ENCODE measurements at regions not wholly inside any gene's neighbourhood (a gene's known extent, or its start where the extent isn't known, plus 50 kb on each side); places are given as distances from the start of the nearest gene placed in this dataset.

GRCh38 chr1:232403017-232403714, 226.8 kb downstream of the SIPA1L2 start:
- Histone ChIP-seq H3K79me2 (ENCODE audit: low read depth) (no peaks in the 10 kb centered on the region), H3K36me3 (peaks cover 11% of the 10 kb centered on the region), H3K9ac (no peak overlapping the region), H3K9me3 (ENCODE audit: low read depth) (no peaks in the 10 kb centered on the region), H3K27me3 (no peaks in the 10 kb centered on the region), H4K20me1 (ENCODE audit: low read depth) (no peaks in the 10 kb centered on the region), H3K4me1 (peaks cover 5% of the 10 kb centered on the region), H3K27ac (no peak overlapping the region), H2AFZ (replicated peaks) (no peak overlapping the region), H3K4me3 (no peak overlapping the region), H3F3A (ENCODE audit: low read depth) (no peaks in the 10 kb centered on the region), H3K4me2 (no peak overlapping the region)
- H3K27ac Mint-ChIP-seq = no peak overlapping the region
- no peak for DNase-seq (ENCODE audit: low spot score)
- peaks cover 14% of the 10 kb centered on the region for H3K4me1 Mint-ChIP-seq
- peaks cover 3% of the 10 kb centered on the region for H3K27me3 Mint-ChIP-seq (ENCODE audit: insufficient read depth, low read depth)
- no peak overlapping the region for H3K4me3 Mint-ChIP-seq
- H3K36me3 Mint-ChIP-seq = peaks cover 73% of the 10 kb centered on the region
- H3K9me3 Mint-ChIP-seq = no peaks in the 10 kb centered on the region
- TF ChIP-seq CTCF (IDR thresholded peaks at IDR 0.05) = no peak
- TF ChIP-seq EZH2 (IDR thresholded peaks at IDR 0.05) = no peak
- no peak for TF ChIP-seq EZH2phosphoT487 (IDR thresholded peaks at IDR 0.05)

GRCh38 chr1:232398823-232399222, 231.1 kb downstream of the SIPA1L2 start:
- peaks cover 6% of the 10 kb centered on the region for H3K27me3 Mint-ChIP-seq (ENCODE audit: insufficient read depth, low read depth)
- no peaks in the 10 kb centered on the region for H3K79me2 ChIP-seq (ENCODE audit: low read depth)
- peaks cover 7% of the 10 kb centered on the region for H3K4me1 ChIP-seq
- no peak overlapping the region for H3K9ac ChIP-seq
- H3K9me3 Mint-ChIP-seq = no peaks in the 10 kb centered on the region
- peak overlapping the region; percentile 57 for H3K27ac Mint-ChIP-seq
- peaks cover 14% of the 10 kb centered on the region for H3K4me1 Mint-ChIP-seq
- H3K4me3 ChIP-seq = no peak overlapping the region
- H3K4me2 ChIP-seq = no peak overlapping the region
- H3K36me3 Mint-ChIP-seq = peaks cover 53% of the 10 kb centered on the region
- no peaks in the 10 kb centered on the region for H3K9me3 ChIP-seq (ENCODE audit: low read depth)
- no peak overlapping the region for H2AFZ ChIP-seq (replicated peaks)
- no peak for DNase-seq (ENCODE audit: low spot score)
- H3F3A ChIP-seq (ENCODE audit: low read depth) = no peaks in the 10 kb centered on the region
- H3K27ac ChIP-seq = no peak overlapping the region
- peaks cover 11% of the 10 kb centered on the region for H3K36me3 ChIP-seq
- H4K20me1 ChIP-seq (ENCODE audit: low read depth) = no peaks in the 10 kb centered on the region
- no peak overlapping the region for H3K4me3 Mint-ChIP-seq
- H3K27me3 ChIP-seq = no peaks in the 10 kb centered on the region
- TF ChIP-seq EZH2phosphoT487 (IDR thresholded peaks at IDR 0.05) = no peak
- no peak for TF ChIP-seq EZH2 (IDR thresholded peaks at IDR 0.05)
- no peak for TF ChIP-seq CTCF (IDR thresholded peaks at IDR 0.05)

- TF ChIP-seq EZH2phosphoT487 (IDR thresholded peaks at IDR 0.05) (no peak), EZH2 (IDR thresholded peaks at IDR 0.05) (no peak), CTCF (IDR thresholded peaks at IDR 0.05) (no peak)
- Histone ChIP-seq H3F3A (ENCODE audit: low read depth) (no peaks in the 10 kb centered on the region), H3K36me3 (no peaks in the 10 kb centered on the region), H3K9ac (no peak overlapping the region), H3K27me3 (no peaks in the 10 kb centered on the region), H3K27ac (no peak overlapping the region), H2AFZ (replicated peaks) (no peak overlapping the region), H3K4me1 (peaks cover 12% of the 10 kb centered on the region), H3K4me3 (no peak overlapping the region), H3K79me2 (ENCODE audit: low read depth) (no peaks in the 10 kb centered on the region), H4K20me1 (ENCODE audit: low read depth) (no peaks in the 10 kb centered on the region), H3K4me2 (no peak overlapping the region), H3K9me3 (ENCODE audit: low read depth) (no peaks in the 10 kb centered on the region)
- Mint-ChIP-seq H3K4me1 (peaks cover 9% of the 10 kb centered on the region), H3K27ac (no peak overlapping the region), H3K9me3 (peaks cover 2% of the 10 kb centered on the region), H3K27me3 (ENCODE audit: insufficient read depth, low read depth) (peaks cover 3% of the 10 kb centered on the region), H3K36me3 (peaks cover 12% of the 10 kb centered on the region), H3K4me3 (no peak overlapping the region)
- no peak for DNase-seq (ENCODE audit: low spot score)
Observed at GRCh38 chr1:232393444-232394146, 236.3 kb downstream of the SIPA1L2 start.
